H1 (cell line): ENCODE measurements at regions not wholly inside any gene's neighbourhood (a gene's known extent, or its start where the extent isn't known, plus 50 kb on each side); places are given as distances from the start of the nearest gene placed in this dataset.
A peak's percentile ranks its signal among the peaks of the same experiment; 100 is the strongest.

ENCODE experiments used
- CTCF ChIA-PET: fragments of 300-600 bp; sonication (Branson Sonifier 250); formaldehyde crosslinking; loops from one replicate; lab custom pipeline; 2021; ENCODE audit not compliant: partially characterized antibody; lab: Charles Lee
- POLR2A ChIA-PET: fragments of 300-600 bp; sonication (Branson Sonifier 250); formaldehyde crosslinking; loops from one replicate; lab custom pipeline; 2021; ENCODE audit warnings: inconsistent platforms; ENCODE audit not compliant: partially characterized antibody; lab: Charles Lee
- DNase-seq, 2 experiments: peaks; one replicate each; pipeline versions ENCODE4 v3.0.0 to v3.0.0-alpha.2; 2010 to 2022; ENCODE audit warnings: low spot score in 2 of 2, low read depth in 1 of 2, mixed read lengths in 1 of 2
- FAIRE-seq: peaks from 2 replicates; lab custom pipeline; 2011; peaks lifted over from hg19 to GRCh38; lab: Jason Lieb, UNC
- H2AFZ ChIP-seq: 2 replicates; pipeline ENCODE4 v1.8.1; 2012; ENCODE audit warnings: low read length, inconsistent platforms
- H2AK5ac ChIP-seq: 2 replicates; pipeline ENCODE4 v1.6.1; 2013; ENCODE audit warnings: low read depth, low read length
- H2BK120ac ChIP-seq: replicated peaks from 2 replicates; pipeline ENCODE3; 2013; ENCODE audit warnings: low read depth, low read length, inconsistent platforms
- H2BK12ac ChIP-seq: 2 replicates; pipeline ENCODE4 v1.6.1; 2013; ENCODE audit warnings: low read depth, low read length
- H2BK15ac ChIP-seq: 2 replicates; pipeline ENCODE4 v1.6.1; 2013; ENCODE audit warnings: low read length
- H2BK20ac ChIP-seq: 2 replicates; pipeline ENCODE4 v1.6.1; 2013; ENCODE audit warnings: low read length
- H2BK5ac ChIP-seq: 2 replicates; pipeline ENCODE4 v1.6.1; 2013; ENCODE audit warnings: low read depth, low read length
- H3K14ac ChIP-seq: 2 replicates; pipeline ENCODE4 v1.6.1; 2013; ENCODE audit warnings: inconsistent platforms; ENCODE audit not compliant: insufficient read length
- H3K18ac ChIP-seq: 2 replicates; pipeline ENCODE4 v1.6.1; 2013; ENCODE audit warnings: low read length; ENCODE audit errors: extremely low read depth
- H3K23ac ChIP-seq: 2 replicates; pipeline ENCODE4 v1.6.1; 2013; ENCODE audit warnings: inconsistent platforms; ENCODE audit not compliant: insufficient read length
- H3K23me2 ChIP-seq: 2 replicates; pipeline ENCODE4 v1.6.1; 2013; ENCODE audit warnings: low read depth, low read length
- H3K27ac ChIP-seq: 2 replicates; pipeline ENCODE4 v1.6.1; 2011; ENCODE audit warnings: low read depth, low read length, inconsistent platforms
- H3K27me3 ChIP-seq, 4 experiments: replicated peaks in 1 of 4; 1 replicate in 1 of 4; 2 replicates in 3 of 4; pipeline versions ENCODE4 v1.6.1 to v1.8.1; 2011 to 2013; ENCODE audit warnings: low read length in 3 of 4, mild to moderate bottlenecking in 3 of 4, inconsistent platforms in 2 of 4, mixed read lengths in 2 of 4, moderate library complexity in 1 of 4; ENCODE audit not compliant: control insufficient read depth in 3 of 4, insufficient read depth in 3 of 4; ENCODE audit errors: extremely low read depth in 1 of 4
- H3K36me3 ChIP-seq, 4 experiments: 2 replicates each; pipeline versions ENCODE4 v1.6.1 to v1.8.1; 2011 to 2013; ENCODE audit warnings: mild to moderate bottlenecking in 4 of 4, low read length in 3 of 4, moderate library complexity in 2 of 4, control low read depth in 1 of 4, inconsistent platforms in 1 of 4; ENCODE audit not compliant: insufficient read depth in 4 of 4, control insufficient read depth in 2 of 4
- H3K4ac ChIP-seq: replicated peaks from 2 replicates; pipeline ENCODE3; 2013; ENCODE audit warnings: low read length, low read depth, mixed read lengths, inconsistent platforms; ENCODE audit not compliant: insufficient read length
- H3K4me1 ChIP-seq, 4 experiments: replicated peaks in 1 of 4; 1 replicate in 1 of 4; 2 replicates in 3 of 4; pipeline versions ENCODE4 v1.6.1 to v1.8.1; 2011 to 2013; ENCODE audit warnings: low read length in 3 of 4, inconsistent platforms in 2 of 4, mixed read lengths in 1 of 4; ENCODE audit not compliant: insufficient read depth in 4 of 4, control insufficient read depth in 3 of 4
- H3K4me2 ChIP-seq, 2 experiments: 2 replicates each; pipeline versions ENCODE4 v1.6.1 to v1.8.1; 2011 to 2013; ENCODE audit warnings: low read depth in 2 of 2, low read length in 2 of 2, control low read depth in 1 of 2, inconsistent platforms in 1 of 2, mild to moderate bottlenecking in 1 of 2; ENCODE audit not compliant: insufficient read depth in 1 of 2
- H3K4me3 ChIP-seq, 4 experiments: fragments of 200-600, 300-600 bp in 1 of 4; sonication (generic), shearing (Covaris generic), sonication (Bioruptor Twin) in 1 of 4; 2 replicates each; pipeline versions ENCODE4 v1.5.1 to v1.8.1; 2011 to 2016; ENCODE audit warnings: low read length in 4 of 4, low read depth in 3 of 4, control low read depth in 2 of 4, inconsistent platforms in 2 of 4, mild to moderate bottlenecking in 2 of 4, mixed read lengths in 1 of 4, moderate library complexity in 1 of 4; ENCODE audit not compliant: insufficient read depth in 2 of 4; ENCODE audit errors: extremely low read depth in 1 of 4
- H3K56ac ChIP-seq: replicated peaks from 2 replicates; pipeline ENCODE3; 2013; ENCODE audit warnings: low read depth, mild to moderate bottlenecking, mixed read lengths, low read length, inconsistent platforms; ENCODE audit not compliant: insufficient read length
- H3K79me1 ChIP-seq: 2 replicates; pipeline ENCODE4 v1.6.1; 2013; ENCODE audit warnings: low read depth, low read length, control low read depth
- H3K79me2 ChIP-seq, 2 experiments: 2 replicates each; pipeline versions ENCODE4 v1.6.1 to v1.8.1; 2012 to 2013; ENCODE audit warnings: low read length in 2 of 2, mild to moderate bottlenecking in 2 of 2, inconsistent platforms in 1 of 2; ENCODE audit not compliant: insufficient read depth in 2 of 2, control insufficient read depth in 1 of 2
- H3K9ac ChIP-seq, 4 experiments: replicated peaks in 1 of 4; 1 replicate in 1 of 4; 2 replicates in 3 of 4; pipeline versions ENCODE4 v1.6.1 to v1.8.1; 2011 to 2013; ENCODE audit warnings: low read depth in 3 of 4, low read length in 3 of 4, control low read depth in 2 of 4, mild to moderate bottlenecking in 2 of 4, moderate library complexity in 2 of 4, inconsistent platforms in 1 of 4; ENCODE audit errors: extremely low read depth in 1 of 4
- H3K9me3 ChIP-seq, 2 experiments: 2 replicates each; pipeline versions ENCODE4 v1.6.1 to v1.8.1; 2012 to 2013; ENCODE audit warnings: mild to moderate bottlenecking in 2 of 2, moderate library complexity in 2 of 2, control low read depth in 1 of 2, inconsistent platforms in 1 of 2, low read depth in 1 of 2, low read length in 1 of 2, mixed read lengths in 1 of 2; ENCODE audit not compliant: insufficient read depth in 2 of 2
- H4K20me1 ChIP-seq, 2 experiments: replicated peaks in 1 of 2; 2 replicates each; pipeline versions ENCODE3 to v1.8.1; 2011 to 2013; ENCODE audit warnings: inconsistent platforms in 2 of 2, low read length in 2 of 2, mild to moderate bottlenecking in 1 of 2; ENCODE audit not compliant: insufficient read depth in 2 of 2, control insufficient read depth in 1 of 2
- H4K5ac ChIP-seq: 2 replicates; pipeline ENCODE4 v1.6.1; 2013; ENCODE audit warnings: low read length, low read depth, mixed read lengths, inconsistent platforms; ENCODE audit not compliant: insufficient read length
- H4K8ac ChIP-seq: 2 replicates; pipeline ENCODE4 v1.8.0; 2013; ENCODE audit warnings: mild to moderate bottlenecking, moderate library complexity, low read length, inconsistent platforms; ENCODE audit not compliant: insufficient read depth; ENCODE audit errors: extremely low read depth
- H4K91ac ChIP-seq: replicated peaks from 2 replicates; pipeline ENCODE3; 2013; ENCODE audit warnings: low read length, mixed read lengths, inconsistent platforms; ENCODE audit not compliant: insufficient read length
- CEBPB ChIP-seq: IDR thresholded peaks from 2 replicates; pipeline ENCODE4 v1.6.1; 2012; ENCODE audit warnings: low read depth, low read length
- USF2 ChIP-seq: IDR thresholded peaks from 2 replicates; pipeline ENCODE4 v1.6.1; 2011; ENCODE audit warnings: low read length, improper control_type of control experiment
- WGBS, 2 experiments: shearing (Covaris generic) in 1 of 2; methylation state at CpG; one replicate each; pipeline versions ENCODE4 v1.1.6 to v1.1.7; 2013 to 2015; ENCODE audit warnings: low lambda C conversion rate in 2 of 2, mixed read lengths in 2 of 2, inconsistent platforms in 1 of 2, low coverage in 1 of 2, missing lambda C conversion rate in 1 of 2; ENCODE audit not compliant: insufficient replicate concordance in 2 of 2, insufficient coverage in 1 of 2, insufficient read length in 1 of 2; ENCODE audit errors: extremely low coverage in 1 of 2, missing lambda C conversion rate in 1 of 2; 5-methylcytosine and 5-hydroxymethylcytosine counted together

GRCh38 chr20:48282591-48283228, 497.4 kb upstream of the SULF2 start:
- Histone ChIP-seq H3K79me1 (no peaks in the 10 kb centered on the region), H3K56ac (no peak overlapping the region), H3K27me3 (no peaks in the 10 kb centered on the region), H2BK12ac (no peak overlapping the region), H4K91ac (no peak overlapping the region), H3K23ac (no peak overlapping the region), H2BK120ac (no peak overlapping the region), H3K4me1 (peaks cover 0 to 3% (median under 1%) of the 10 kb centered on the region in 4 experiments; a peak in 3 of 7 replicates), H2AFZ (no peak overlapping the region), H4K20me1 (no peaks in the 10 kb centered on the region), H2AK5ac (no peak overlapping the region), H3K9me3 (no peaks in the 10 kb centered on the region), H3K4me3 (no peak overlapping the region), H2BK5ac (no peak overlapping the region), H3K79me2 (no peaks in the 10 kb centered on the region), H2BK15ac (no peak overlapping the region), H3K36me3 (no peaks in the 10 kb centered on the region), H3K23me2 (no peaks in the 10 kb centered on the region), H3K18ac (no peak overlapping the region), H2BK20ac (no peak overlapping the region), H3K27ac (no peak overlapping the region), H3K4me2 (no peak overlapping the region), H3K4ac (no peak overlapping the region), H3K14ac (no peak overlapping the region), H4K8ac (no peak overlapping the region), H3K9ac (no peak overlapping the region), H4K5ac (no peak overlapping the region)
- 90% methylated on average over 4 of the region's 4 CpGs; no CpG with 5 or more reads in 1 of the 2 experiments for WGBS, 2 experiments
- FAIRE-seq (no peak), DNase-seq (no peak)
- ChIA-PET CTCF (interaction anchor here (1.1 to 1.6 kb wide), 3 partner anchors 62 to 338 kb away, joined by 3 read pairs; no protein-coding TSS in a partner anchor), POLR2A (no interaction called here)
- TF ChIP-seq USF2 (peak; percentile 60), CEBPB (no peak)
